ENCODE measurements at regions not wholly inside any gene's neighbourhood (a gene's known extent, or its start where the extent isn't known, plus 50 kb on each side); places are given as distances from the start of the nearest gene placed in this dataset.

- no peak for TF ChIP-seq CTCF (IDR thresholded peaks at IDR 0.05)
- no peak for TF ChIP-seq POLR2A (IDR thresholded peaks at IDR 0.05)
- TF ChIP-seq EP300 (IDR thresholded peaks at IDR 0.05), result no peak
- TF ChIP-seq POLR2AphosphoS5 (IDR thresholded peaks at IDR 0.05), result no peak
These were observed 248.1 kb downstream of the CNTN3 start for GRCh38 chr3:74366331-74366730.

All from upper lobe of left lung (tissue), 4 donors.